DMS53 (cell line): ENCODE measurements at regions not wholly inside any gene's neighbourhood (a gene's known extent, or its start where the extent isn't known, plus 50 kb on each side); places are given as distances from the start of the nearest gene placed in this dataset.
A peak's percentile ranks its signal among the peaks of the same experiment; 100 is the strongest.
"Not testable (repeated sequence)": the region's sequence is repeated elsewhere in the genome, so short reads cannot be mapped to it uniquely, and the experiment has no call there.

Source experiments
- DNase-seq: peaks from one replicate; lab custom pipeline; 2025; lab: John Stamatoyannopoulos, UW

- DNase-seq, result no peak
These were observed 138.9 kb upstream of the NRIP1 start for GRCh38 chr21:15203740-15204139.

GRCh38 chr21:15204140-15204969 is 139.6 kb upstream of the NRIP1 start:
- DNase-seq, result no peak

- DNase-seq, result no peak
These were observed 140.1 kb upstream of the NRIP1 start for GRCh38 chr21:15204970-15205286.

DNA sequence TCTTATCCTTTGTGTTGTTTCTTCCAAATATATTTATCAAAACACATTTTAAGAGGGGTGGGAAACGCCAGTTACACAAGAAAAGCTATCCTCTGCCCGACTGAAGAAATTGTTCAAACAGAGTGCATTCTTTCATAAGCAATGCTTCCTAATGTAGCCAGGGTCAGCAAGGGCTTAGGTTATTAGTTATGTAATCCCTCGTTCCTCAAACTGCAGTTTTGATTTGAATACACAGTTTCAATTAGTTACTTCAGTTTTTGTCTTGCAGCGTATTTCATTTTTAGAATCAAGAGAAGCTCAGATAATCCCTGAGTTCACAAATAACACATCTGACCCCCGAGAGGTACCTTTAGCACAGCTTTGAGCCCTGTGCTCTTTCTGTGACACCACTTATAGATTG is 141.7 kb upstream of the NRIP1 start:
- no peak for DNase-seq

DNA sequence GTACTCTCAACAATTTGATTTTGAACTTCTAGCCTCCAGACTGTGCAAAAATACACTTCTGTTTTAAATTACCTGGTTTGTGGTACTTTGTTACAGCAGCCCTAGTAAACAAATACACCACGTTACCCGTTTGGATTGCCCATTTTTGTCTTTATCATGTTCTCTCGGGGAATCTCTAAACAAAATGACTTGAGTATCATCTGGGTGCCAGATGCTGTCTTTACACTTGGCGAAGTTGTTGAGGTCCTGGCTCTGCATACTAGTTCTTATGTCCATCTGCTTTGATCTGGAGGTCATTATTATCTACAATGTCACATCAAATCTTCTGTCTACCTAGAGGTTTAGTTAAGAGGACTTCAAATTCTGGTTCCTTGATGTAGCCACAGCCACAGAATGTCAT is 142.4 kb upstream of the NRIP1 start:
- DNase-seq, result no peak

DNA sequence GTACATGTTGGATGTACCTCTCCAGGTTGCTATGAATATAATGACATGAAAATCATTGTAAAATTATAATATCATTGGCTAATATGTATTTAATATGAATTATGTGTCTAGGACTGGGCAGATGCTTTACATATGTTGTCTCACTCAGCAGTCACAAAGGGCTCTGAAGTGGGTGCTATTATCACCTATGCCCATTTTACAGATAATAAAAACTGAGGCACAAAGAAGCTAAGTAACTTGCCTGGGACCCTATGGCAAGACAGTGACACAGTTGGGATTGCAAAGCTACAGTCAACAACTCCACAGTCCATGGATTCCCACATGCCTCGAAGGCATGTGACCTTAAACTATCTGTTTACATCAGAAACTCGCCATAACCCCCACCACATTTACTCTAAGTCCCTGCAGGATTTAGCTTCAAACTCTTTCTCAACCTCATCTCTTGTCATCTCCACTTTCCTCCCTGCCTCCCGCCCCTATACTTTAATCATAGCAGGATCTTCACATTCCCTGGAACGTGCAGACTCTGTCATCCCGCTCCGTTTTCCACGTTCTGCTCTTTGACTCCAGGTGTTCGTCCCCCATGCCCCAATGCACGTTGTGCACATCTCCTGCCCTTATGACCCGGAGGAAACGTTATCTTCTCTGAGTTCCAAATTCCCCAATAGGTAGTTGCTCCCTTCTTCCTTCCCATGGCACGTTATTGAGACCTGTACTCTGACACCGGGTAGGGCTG is 143.0 kb upstream of the NRIP1 start:
- DNase-seq, result no peak

GRCh38 chr21:15208786-15209185 is 144.0 kb upstream of the NRIP1 start:
- no peak for DNase-seq

- DNase-seq, result no peak
These were observed 144.4 kb upstream of the NRIP1 start for GRCh38 chr21:15209224-15209623.

DNA sequence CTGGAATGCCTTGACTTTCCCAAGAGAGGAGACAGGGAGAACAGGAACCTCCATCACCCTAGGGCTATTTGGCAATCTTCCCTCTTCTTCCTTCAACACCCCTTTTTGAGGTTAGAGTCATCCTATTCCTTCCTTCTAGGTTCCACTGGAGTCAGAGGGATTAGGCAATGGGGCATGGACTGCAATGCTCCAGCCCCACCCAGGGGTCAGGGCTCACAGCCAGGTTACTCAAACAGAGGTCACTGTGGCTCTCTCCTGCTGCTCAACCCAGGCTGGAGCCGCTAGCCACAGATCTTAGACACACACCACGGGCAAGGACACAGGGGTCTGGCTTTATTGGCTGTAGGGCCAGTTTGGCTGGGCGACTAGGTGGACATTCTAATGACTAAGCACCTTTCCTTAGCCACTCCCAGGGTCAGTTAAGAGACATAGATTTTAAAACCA is 145.5 kb upstream of the NRIP1 start:
- no peak for DNase-seq

GRCh38 chr21:15211491-15212133 is 146.8 kb upstream of the NRIP1 start:
- DNase-seq, result no peak

- DNase-seq, result no peak
These were observed 147.4 kb upstream of the NRIP1 start for GRCh38 chr21:15212206-15212605.

DNA sequence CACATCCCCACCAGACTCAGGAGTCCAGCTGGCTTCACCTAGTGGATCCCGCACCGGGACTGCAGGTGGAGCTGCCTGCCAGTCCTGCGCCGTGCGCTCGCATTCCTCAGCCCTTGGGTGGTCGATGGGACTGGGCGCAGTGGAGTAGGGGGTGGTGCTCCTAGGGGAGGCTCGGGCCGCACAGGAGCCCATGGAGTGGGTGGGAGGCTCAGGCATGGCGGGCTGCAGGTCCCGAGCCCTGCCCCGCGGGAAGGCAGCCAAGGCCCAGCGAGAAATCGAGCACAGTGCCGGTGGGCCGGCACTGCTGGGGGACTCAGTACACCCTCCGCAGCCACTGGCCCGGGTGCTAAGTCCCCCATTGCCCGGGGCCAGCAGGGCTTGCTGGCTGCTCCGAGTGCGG is 153.7 kb upstream of the NRIP1 start:
- DNase-seq, result not testable (repeated sequence)

- no peak for DNase-seq
These were observed 154.2 kb upstream of the NRIP1 start for GRCh38 chr21:15219039-15219438.

DNA sequence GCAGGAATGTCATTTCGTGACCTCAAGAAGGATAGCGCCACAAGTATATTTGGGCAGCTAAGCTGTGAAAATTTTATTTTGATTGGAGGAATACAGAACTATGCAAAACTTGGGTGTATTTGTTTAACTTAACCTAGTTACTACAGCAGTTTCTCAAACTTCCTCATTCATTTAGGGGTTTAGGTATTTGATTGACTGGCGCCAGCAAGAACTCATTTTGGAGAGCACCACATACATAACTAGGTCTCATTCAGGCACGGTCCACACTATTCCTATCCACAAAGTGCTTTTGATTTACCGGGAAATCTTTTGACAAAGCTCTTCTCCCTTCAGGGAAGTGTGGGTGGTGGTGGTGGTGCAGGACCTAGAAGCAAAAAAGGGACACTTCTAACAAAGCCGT is 155.1 kb upstream of the NRIP1 start:
- DNase-seq, result no peak

GRCh38 chr21:15221799-15222386 is 157.1 kb upstream of the NRIP1 start:
- DNase-seq, result peak; percentile 21

- no peak for DNase-seq
These were observed 157.9 kb upstream of the NRIP1 start for GRCh38 chr21:15222707-15223106.

GRCh38 chr21:15224346-15225086 is 159.7 kb upstream of the NRIP1 start:
- no peak for DNase-seq

GRCh38 chr21:15227919-15228318 is 163.1 kb upstream of the NRIP1 start:
- DNase-seq, result no peak

GRCh38 chr21:15229390-15229789 is 164.6 kb upstream of the NRIP1 start:
- DNase-seq, result peak; percentile 66

GRCh38 chr21:15233611-15234010 is 168.8 kb upstream of the NRIP1 start:
- no peak for DNase-seq

DNA sequence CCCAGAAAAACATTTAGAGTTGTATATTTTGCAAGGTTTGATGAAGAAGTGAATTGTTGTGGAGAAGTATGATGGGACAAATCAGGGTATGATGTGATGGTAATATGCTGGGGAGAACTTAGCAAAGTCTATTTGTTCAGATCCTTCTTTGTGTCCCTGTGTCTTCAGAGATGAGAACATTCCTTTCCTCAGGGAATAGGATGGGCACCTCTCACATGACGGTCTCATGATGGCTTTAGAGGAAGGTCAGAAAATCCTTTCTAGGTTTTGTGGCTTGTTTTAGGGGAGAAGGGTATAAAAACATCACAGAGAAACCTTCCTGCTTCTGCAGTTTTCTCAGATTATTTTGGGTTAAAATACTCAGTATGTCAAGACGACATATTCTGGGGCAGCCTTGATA is 171.3 kb upstream of the NRIP1 start:
- DNase-seq, result no peak

GRCh38 chr21:15240848-15241247 is 176.0 kb upstream of the NRIP1 start:
- no peak for DNase-seq
